HCT116 (cell line): ENCODE measurements at regions not wholly inside any gene's neighbourhood (a gene's known extent, or its start where the extent isn't known, plus 50 kb on each side); places are given as distances from the start of the nearest gene placed in this dataset.
"Not testable (repeated sequence)": the region's sequence is repeated elsewhere in the genome, so short reads cannot be mapped to it uniquely, and the experiment has no call there.

Experiments
- ATAC-seq: fragments of 200-7000 bp; cut with Tn5 transposase; 2 replicates; pipeline ENCODE4 v1.9.1; 2020; ENCODE audit warnings: mild to moderate bottlenecking, moderate library complexity
- BruUV-seq: library from RNA; stranded (reverse); fragments of 400-500 nt; replicated peaks from 2 replicates; lab custom pipeline; 2021; lab: Mats Ljungman, UMichigan
- CTCF ChIA-PET: fragments of 300-600 bp; sonication (Branson Sonifier 250); formaldehyde crosslinking; loops from one replicate; lab custom pipeline; 2021; ENCODE audit warnings: antibody characterized with exemption; lab: Charles Lee
- POLR2A ChIA-PET: fragments of 300-600, 350-600 bp; sonication (Branson Sonifier 250); formaldehyde crosslinking; loops from one replicate; lab custom pipeline; 2021; ENCODE audit warnings: antibody characterized with exemption; lab: Charles Lee
- RAD21 ChIA-PET, 2 experiments: fragments of 300-600 bp; sonication (Branson Sonifier 250); formaldehyde crosslinking; loops; one replicate each; lab custom pipeline; 2023; ENCODE audit warnings: low total read pairs in 2 of 2; ENCODE audit not compliant: uncharacterized antibody in 2 of 2, unreplicated experiment in 2 of 2, low non-redundant PET in 1 of 2; lab: Charles Lee
- DNase-seq: peaks from one replicate; pipeline ENCODE4 v3.0.0-alpha.2; 2010; ENCODE audit warnings: low read depth, low spot score
- H2AFZ ChIP-seq: fragments of 200-600 bp; shearing (Covaris generic), sonication (generic); 2 replicates; pipeline ENCODE4 v1.6.1; 2017; ENCODE audit warnings: low read depth, mixed run types, mixed read lengths, antibody characterized with exemption, low read length; ENCODE audit not compliant: poor library complexity, severe bottlenecking
- H3K27ac ChIP-seq: 2 replicates; pipeline ENCODE4 v1.5.1; 2012; ENCODE audit warnings: low read depth, low read length
- H3K27me3 ChIP-seq: fragments of 200-600 bp; sonication (generic); 2 replicates; pipeline ENCODE4 v1.6.1; 2016; ENCODE audit warnings: mixed run types, low read length, mixed read lengths; ENCODE audit not compliant: insufficient read depth
- H3K36me3 ChIP-seq, 2 experiments: fragments of 200-500 bp in 1 of 2; fragments of 200-600 bp in 1 of 2; sonication (Bioruptor generic) in 1 of 2; sonication (generic) in 1 of 2; 2 replicates each; pipeline versions ENCODE4 v1.5.1 to v1.6.1; 2014 to 2016; ENCODE audit warnings: low read length in 2 of 2, inconsistent platforms in 1 of 2, mixed read lengths in 1 of 2, mixed run types in 1 of 2; ENCODE audit not compliant: insufficient read depth in 2 of 2, control insufficient read depth in 1 of 2
- H3K4me1 ChIP-seq, 2 experiments: fragments of 200-600 bp in 1 of 2; sonication (generic) in 1 of 2; 2 replicates each; pipeline versions ENCODE4 v1.5.1 to v1.6.1; 2012 to 2017; ENCODE audit warnings: low read length in 2 of 2, inconsistent platforms in 1 of 2, mild to moderate bottlenecking in 1 of 2, mixed read lengths in 1 of 2, mixed run types in 1 of 2, moderate library complexity in 1 of 2; ENCODE audit not compliant: insufficient read depth in 2 of 2, control insufficient read depth in 1 of 2
- H3K4me2 ChIP-seq: fragments of 200-600 bp; sonication (generic); 2 replicates; pipeline ENCODE4 v1.6.1; 2017; ENCODE audit warnings: mixed run types, low read length, mixed read lengths
- H3K4me3 ChIP-seq, 2 experiments: fragments of 200-600 bp in 1 of 2; sonication (generic) in 1 of 2; replicated peaks in 1 of 2; 2 replicates each; pipeline ENCODE4 v1.5.1; 2011 to 2016; ENCODE audit warnings: low read length in 2 of 2, control low read depth in 1 of 2, low read depth in 1 of 2, mild to moderate bottlenecking in 1 of 2, mixed read lengths in 1 of 2, mixed run types in 1 of 2
- H3K79me2 ChIP-seq: fragments of 200-600 bp; sonication (generic); 2 replicates; pipeline ENCODE4 v1.6.1; 2017; ENCODE audit warnings: mild to moderate bottlenecking, mixed run types, low read length, moderate library complexity, mixed read lengths; ENCODE audit not compliant: insufficient read depth
- H3K9ac ChIP-seq: fragments of 200-600 bp; sonication (generic); 2 replicates; pipeline ENCODE4 v1.6.1; 2016; ENCODE audit warnings: low read length, mixed read lengths
- H3K9me2 ChIP-seq: fragments of 200-600 bp; sonication (generic), shearing (Covaris generic); 2 replicates; pipeline ENCODE4 v1.6.1; 2017; ENCODE audit warnings: mixed run types, mild to moderate bottlenecking, moderate library complexity; ENCODE audit not compliant: insufficient read depth
- H3K9me3 ChIP-seq, 2 experiments: fragments of 200-500 bp in 1 of 2; fragments of 200-600 bp in 1 of 2; sonication (Bioruptor generic) in 1 of 2; sonication (generic) in 1 of 2; 2 replicates each; pipeline ENCODE4 v1.6.1; 2014 to 2017; ENCODE audit warnings: low read length in 2 of 2, mixed read lengths in 2 of 2, inconsistent platforms in 1 of 2, low read depth in 1 of 2, mild to moderate bottlenecking in 1 of 2, mixed run types in 1 of 2, moderate library complexity in 1 of 2; ENCODE audit not compliant: control insufficient read depth in 1 of 2, insufficient read depth in 1 of 2
- H4K20me1 ChIP-seq: fragments of 200-600 bp; sonication (generic), shearing (Covaris generic); 2 replicates; pipeline ENCODE4 v1.6.1; 2017; ENCODE audit warnings: mixed run types, mild to moderate bottlenecking, moderate library complexity; ENCODE audit not compliant: insufficient read depth
- ATF3 ChIP-seq: IDR thresholded peaks from 2 replicates; pipeline ENCODE4 v1.6.1; 2012
- POLR2A ChIP-seq: IDR thresholded peaks from 2 replicates; pipeline ENCODE4 v1.7.0; 2011; ENCODE audit warnings: borderline replicate concordance; ENCODE audit not compliant: insufficient read depth, insufficient read length; ENCODE audit errors: extremely low read depth
- POLR2AphosphoS5 ChIP-seq: IDR thresholded peaks from 2 replicates; pipeline ENCODE4 v1.6.1; 2011; ENCODE audit warnings: mild to moderate bottlenecking, low read depth, low read length, moderate library complexity
- REST ChIP-seq: IDR thresholded peaks from 2 replicates; pipeline ENCODE4 v1.6.1; 2012; ENCODE audit warnings: low read depth
- ZNF274 ChIP-seq: fragments of 200-500 bp; sonication (Bioruptor generic); IDR thresholded peaks from 2 replicates; pipeline ENCODE4 v1.6.1; 2014; ENCODE audit warnings: mild to moderate bottlenecking, low read depth, low read length, inconsistent platforms
- intact Hi-C: fragments of 100-400 bp; cut with micrococcal nuclease; formaldehyde crosslinking; loops from 2 replicates; pipeline ENCODE4 v1.10.0; 2022

GRCh38 chr2:58387701-58388100, 146.6 kb upstream of the FANCL start:
- no peaks in the 10 kb centered on the region for H3K9me2 ChIP-seq
- no peaks in the 10 kb centered on the region for H4K20me1 ChIP-seq
- no TSS peak for BruUV-seq
- H3K9ac ChIP-seq = no peak overlapping the region
- DNase-seq (no peak), ATAC-seq (no peak)
- intact Hi-C loops = no loop called here
- no peak overlapping the region for H3K27ac ChIP-seq
- H3K79me2 ChIP-seq = no peaks in the 10 kb centered on the region
- CTCF ChIA-PET = no interaction called here
- no peaks in the 10 kb centered on the region for H3K4me1 ChIP-seq
- H3K4me3 ChIP-seq = no peak overlapping the region
- POLR2A ChIA-PET = no interaction called here
- no peaks in the 10 kb centered on the region for H3K27me3 ChIP-seq
- H3K4me2 ChIP-seq = no peak overlapping the region
- H3K9me3 ChIP-seq = no peaks in the 10 kb centered on the region
- no peaks in the 10 kb centered on the region for H3K36me3 ChIP-seq
- RAD21 ChIA-PET = no interaction called here
- TF ChIP-seq POLR2AphosphoS5 (no peak), POLR2A (no peak), ZNF274 (no peak), ATF3 (no peak), REST (no peak)
- H2AFZ ChIP-seq = no peak overlapping the region

GRCh38 chr2:58386904-58387303, 145.8 kb upstream of the FANCL start:
- ATAC-seq, DNase-seq, intact Hi-C loops, H3K4me3 ChIP-seq, H3K4me2 ChIP-seq, H3K9me2 ChIP-seq, H3K27me3 ChIP-seq, H3K4me1 ChIP-seq, H3K79me2 ChIP-seq, H3K9ac ChIP-seq, H3K9me3 ChIP-seq, H3K36me3 ChIP-seq, CTCF ChIA-PET, RAD21 ChIA-PET, H4K20me1 ChIP-seq, H3K27ac ChIP-seq, H2AFZ ChIP-seq, BruUV-seq, POLR2A ChIA-PET: not testable (repeated sequence)
